IMR-90 (cell line): ENCODE measurements at regions not wholly inside any gene's neighbourhood (a gene's known extent, or its start where the extent isn't known, plus 50 kb on each side); places are given as distances from the start of the nearest gene placed in this dataset.

Experiments
- ATAC-seq: fragments of 200-7000 bp; cut with Tn5 transposase; 2 replicates; pipeline ENCODE4 v1.9.1; 2020; ENCODE audit warnings: low read depth, mild to moderate bottlenecking, moderate library complexity
- BruUV-seq: library from RNA; stranded (reverse); fragments of 400-500 nt; replicated peaks from 2 replicates; lab custom pipeline; 2021; lab: Mats Ljungman, UMichigan
- CTCF ChIA-PET: fragments of 300-600 bp; formaldehyde crosslinking; extraction: SDS; loops from one replicate; lab custom pipeline; 2021; ENCODE audit warnings: antibody characterized with exemption; lab: Yijun Ruan, JAX
- POLR2A ChIA-PET: fragments of 300-600 bp; sonication (Branson Sonifier 250); formaldehyde crosslinking; loops from one replicate; lab custom pipeline; 2022; ENCODE audit warnings: antibody characterized with exemption; ENCODE audit not compliant: unreplicated experiment; lab: Charles Lee
- DNase-seq: peaks from one replicate; pipeline ENCODE4 v3.0.0; 2013
- H2AFZ ChIP-seq: replicated peaks from 2 replicates; pipeline ENCODE3; 2013; ENCODE audit warnings: low read length, mild to moderate bottlenecking; ENCODE audit not compliant: poor library complexity
- H2AK5ac ChIP-seq: 2 replicates; pipeline ENCODE4 v1.6.1; 2013; ENCODE audit warnings: low read depth, low read length, inconsistent platforms
- H2AK9ac ChIP-seq: replicated peaks from 2 replicates; pipeline ENCODE3; 2013; ENCODE audit warnings: mild to moderate bottlenecking, low read depth, low read length, moderate library complexity; ENCODE audit not compliant: poor library complexity
- H2BK120ac ChIP-seq: 2 replicates; pipeline ENCODE4 v1.6.1; 2013; ENCODE audit warnings: low read depth, low read length, inconsistent platforms
- H2BK15ac ChIP-seq: 3 replicates; pipeline ENCODE4 v1.6.1; 2013; ENCODE audit warnings: low read depth, low read length, inconsistent platforms
- H2BK20ac ChIP-seq: 2 replicates; pipeline ENCODE4 v1.6.1; 2013; ENCODE audit warnings: low read depth, mild to moderate bottlenecking, inconsistent platforms, low read length, moderate library complexity
- H2BK5ac ChIP-seq: 2 replicates; pipeline ENCODE4 v1.6.1; 2013; ENCODE audit warnings: mild to moderate bottlenecking, low read depth, low read length, inconsistent platforms; ENCODE audit not compliant: poor library complexity, severe bottlenecking
- H3K14ac ChIP-seq: replicated peaks from 2 replicates; pipeline ENCODE4 v1.6.1; 2013; ENCODE audit warnings: low read depth, low read length, inconsistent platforms
- H3K18ac ChIP-seq: 2 replicates; pipeline ENCODE4 v1.6.1; 2013; ENCODE audit warnings: low read depth, low read length, control low read depth
- H3K23ac ChIP-seq: 2 replicates; pipeline ENCODE4 v1.6.1; 2013; ENCODE audit warnings: low read depth, low read length, inconsistent platforms
- H3K27ac ChIP-seq: 2 replicates; pipeline ENCODE4 v1.5.1; 2013; ENCODE audit warnings: mild to moderate bottlenecking, control low read depth, low read length; ENCODE audit not compliant: insufficient read depth
- H3K27me3 ChIP-seq: 2 replicates; pipeline ENCODE4 v1.6.1; 2013; ENCODE audit warnings: low read length; ENCODE audit not compliant: control insufficient read depth, insufficient read depth
- H3K36me3 ChIP-seq: 2 replicates; pipeline ENCODE4 v1.6.1; 2013; ENCODE audit warnings: low read length, mixed read lengths; ENCODE audit not compliant: control insufficient read depth, insufficient read depth
- H3K4ac ChIP-seq: 2 replicates; pipeline ENCODE4 v1.6.1; 2013; ENCODE audit warnings: low read depth, low read length, inconsistent platforms
- H3K4me1 ChIP-seq: 2 replicates; pipeline ENCODE4 v1.6.1; 2013; ENCODE audit warnings: low read length, mixed read lengths; ENCODE audit not compliant: control insufficient read depth, insufficient read depth
- H3K4me2 ChIP-seq: 2 replicates; pipeline ENCODE4 v1.6.1; 2013; ENCODE audit warnings: low read depth, mild to moderate bottlenecking, control low read depth, low read length, moderate library complexity
- H3K4me3 ChIP-seq: 2 replicates; pipeline ENCODE4 v1.5.1; 2013; ENCODE audit warnings: low read depth, mild to moderate bottlenecking, control low read depth, low read length, moderate library complexity; ENCODE audit not compliant: insufficient read depth
- H3K56ac ChIP-seq: 2 replicates; pipeline ENCODE4 v1.6.1; 2013; ENCODE audit warnings: low read length, inconsistent platforms; ENCODE audit not compliant: insufficient read depth; ENCODE audit errors: extremely low read depth
- H3K79me1 ChIP-seq, 2 experiments: 2 replicates each; pipeline ENCODE4 v1.6.1; 2013; ENCODE audit warnings: low read length in 2 of 2, inconsistent platforms in 1 of 2, low read depth in 1 of 2
- H3K9ac ChIP-seq: 2 replicates; pipeline ENCODE4 v1.6.1; 2013; ENCODE audit warnings: low read depth, low read length, control low read depth
- H3K9me1 ChIP-seq: 2 replicates; pipeline ENCODE4 v1.6.1; 2013; ENCODE audit warnings: low read length, inconsistent platforms; ENCODE audit not compliant: insufficient read depth
- H3K9me3 ChIP-seq: 2 replicates; pipeline ENCODE4 v1.6.1; 2013; ENCODE audit warnings: low read length; ENCODE audit not compliant: control insufficient read depth, insufficient read depth
- H4K20me1 ChIP-seq: 2 replicates; pipeline ENCODE4 v1.6.1; 2013; ENCODE audit warnings: low read length, inconsistent platforms; ENCODE audit not compliant: insufficient read depth
- H4K5ac ChIP-seq: 2 replicates; pipeline ENCODE4 v1.6.1; 2013; ENCODE audit warnings: mild to moderate bottlenecking, low read depth, low read length, control low read depth
- H4K8ac ChIP-seq, 2 experiments: 2 replicates each; pipeline ENCODE4 v1.6.1; 2013; ENCODE audit warnings: low read depth in 2 of 2, low read length in 2 of 2, control low read depth in 1 of 2, inconsistent platforms in 1 of 2
- H4K91ac ChIP-seq: 2 replicates; pipeline ENCODE4 v1.6.1; 2013; ENCODE audit warnings: low read depth, low read length, inconsistent platforms; ENCODE audit not compliant: insufficient read depth
- CEBPB ChIP-seq: IDR thresholded peaks from 2 replicates; pipeline ENCODE4 v1.6.1; 2012; ENCODE audit warnings: low read depth, low read length, improper control_type of control experiment
- CHD1 ChIP-seq: IDR thresholded peaks from 2 replicates; pipeline ENCODE4 v1.6.1; 2012; ENCODE audit warnings: low read depth, low read length, improper control_type of control experiment
- ELK1 ChIP-seq: fragments of 150-350 bp; IDR thresholded peaks from 2 replicates; pipeline ENCODE4 v1.6.1; 2016; ENCODE audit warnings: low read depth, mild to moderate bottlenecking, low read length, moderate library complexity, borderline replicate concordance
- FOS ChIP-seq: fragments of 150-350 bp; IDR thresholded peaks from 2 replicates; pipeline ENCODE4 v1.6.1; 2016; ENCODE audit warnings: low read depth, low read length
- MAFK ChIP-seq: IDR thresholded peaks from 2 replicates; pipeline ENCODE4 v1.6.1; 2012; ENCODE audit warnings: low read depth, low read length, improper control_type of control experiment
- MAZ ChIP-seq: IDR thresholded peaks from 2 replicates; pipeline ENCODE4 v1.6.1; 2012; ENCODE audit warnings: low read depth, mild to moderate bottlenecking, low read length, improper control_type of control experiment, moderate library complexity, borderline replicate concordance
- MXI1 ChIP-seq: IDR thresholded peaks from 2 replicates; pipeline ENCODE4 v1.6.1; 2012; ENCODE audit warnings: low read depth, mild to moderate bottlenecking, low read length, moderate library complexity, borderline replicate concordance
- NFE2L2 ChIP-seq: fragments of 150-350 bp; IDR thresholded peaks from 2 replicates; pipeline ENCODE4 v1.6.1; 2016; ENCODE audit warnings: low read depth, mild to moderate bottlenecking, low read length
- POLR2A ChIP-seq: IDR thresholded peaks from 2 replicates; pipeline ENCODE4 v1.6.1; 2012; ENCODE audit warnings: mild to moderate bottlenecking, low read depth, low read length
- RAD21 ChIP-seq: IDR thresholded peaks from 2 replicates; pipeline ENCODE4 v1.6.1; 2012; ENCODE audit warnings: low read length, improper control_type of control experiment
- RFX5 ChIP-seq: IDR thresholded peaks from 2 replicates; pipeline ENCODE4 v1.8.0; 2012; ENCODE audit warnings: low read depth, mild to moderate bottlenecking, low read length, moderate library complexity
- USF2 ChIP-seq: fragments of 150-350 bp; IDR thresholded peaks from 2 replicates; pipeline ENCODE4 v1.6.1; 2017; ENCODE audit warnings: mild to moderate bottlenecking, antibody characterized with exemption, low read length, low read depth
- WGBS, 2 experiments: methylation state at CpG; one replicate each; pipeline versions ENCODE4 v1.1.5 to v1.1.7; 2013; ENCODE audit warnings: missing lambda C conversion rate in 2 of 2; ENCODE audit not compliant: insufficient read length in 1 of 2; ENCODE audit errors: extremely low coverage in 2 of 2; 5-methylcytosine and 5-hydroxymethylcytosine counted together
- dilution Hi-C: fragments of 300-500 bp; cut with HindIII; formaldehyde crosslinking; loops from one replicate; pipeline ENCODE4 v1.14.3; 2018; ENCODE audit warnings: low sequenced_read_pairs; ENCODE audit not compliant: unreplicated experiment
- in situ Hi-C: fragments of 300-500 bp; cut with MboI; formaldehyde crosslinking; loops from 3 replicates; pipeline ENCODE4 v1.14.3; 2019; ENCODE audit warnings: low sequenced_read_pairs, inconsistent platforms, mixed read lengths
- intact Hi-C: fragments of 100-400 bp; cut with micrococcal nuclease; formaldehyde crosslinking; loops from 2 replicates; pipeline ENCODE4 v1.10.0; 2022
- TF ChIP-seq, protein P1 (sequence below): conservative IDR thresholded peaks from 2 replicates; pipeline ENCODE4 v1.5.1; 2012; ENCODE audit warnings: mild to moderate bottlenecking, low read depth, low read length, improper control_type of control experiment

DNA sequence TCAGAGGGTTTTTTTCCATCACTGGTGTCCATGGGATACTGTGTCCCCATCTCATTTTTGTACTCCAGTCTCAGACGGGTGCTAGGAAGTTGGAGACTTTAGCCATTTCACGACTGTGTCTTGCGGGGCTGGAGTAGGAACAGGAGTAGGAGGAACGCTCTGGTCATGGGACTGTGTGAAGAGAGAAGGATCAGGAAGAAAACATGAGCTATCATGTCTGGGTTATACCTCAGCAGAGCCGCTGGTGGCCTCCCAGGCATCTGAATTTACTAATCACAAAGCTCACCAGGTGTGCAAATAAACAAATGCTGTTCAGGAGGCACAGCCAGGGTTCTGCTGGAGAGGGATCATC, 225.4 kb downstream of the SEC14L1 start:
- peak overlapping the region; percentile 71 for H3K56ac ChIP-seq
- peak overlapping the region; percentile 98 for H2AK5ac ChIP-seq
- peak overlapping the region; percentile 100 for H3K4ac ChIP-seq
- DNase-seq (peak; percentile 46), ATAC-seq (peak; percentile 18)
- peak overlapping the region; percentile 90 for H3K27ac ChIP-seq
- H3K79me1 ChIP-seq: peaks cover 30 to 92% of the 10 kb centered on the region in 2 experiments
- intact Hi-C loops: no loop called here
- peaks cover 49% of the 10 kb centered on the region for H3K9me1 ChIP-seq
- H2BK120ac ChIP-seq: peak overlapping the region; percentile 100
- dilution Hi-C loops: no loop called here
- H3K18ac ChIP-seq: peak overlapping the region; percentile 79
- peak overlapping the region; percentile 95 for H3K23ac ChIP-seq
- BruUV-seq: no TSS peak
- no peak for TF ChIP-seq MXI1
- TF ChIP-seq MAZ: no peak
- TF ChIP-seq, protein P1, sequence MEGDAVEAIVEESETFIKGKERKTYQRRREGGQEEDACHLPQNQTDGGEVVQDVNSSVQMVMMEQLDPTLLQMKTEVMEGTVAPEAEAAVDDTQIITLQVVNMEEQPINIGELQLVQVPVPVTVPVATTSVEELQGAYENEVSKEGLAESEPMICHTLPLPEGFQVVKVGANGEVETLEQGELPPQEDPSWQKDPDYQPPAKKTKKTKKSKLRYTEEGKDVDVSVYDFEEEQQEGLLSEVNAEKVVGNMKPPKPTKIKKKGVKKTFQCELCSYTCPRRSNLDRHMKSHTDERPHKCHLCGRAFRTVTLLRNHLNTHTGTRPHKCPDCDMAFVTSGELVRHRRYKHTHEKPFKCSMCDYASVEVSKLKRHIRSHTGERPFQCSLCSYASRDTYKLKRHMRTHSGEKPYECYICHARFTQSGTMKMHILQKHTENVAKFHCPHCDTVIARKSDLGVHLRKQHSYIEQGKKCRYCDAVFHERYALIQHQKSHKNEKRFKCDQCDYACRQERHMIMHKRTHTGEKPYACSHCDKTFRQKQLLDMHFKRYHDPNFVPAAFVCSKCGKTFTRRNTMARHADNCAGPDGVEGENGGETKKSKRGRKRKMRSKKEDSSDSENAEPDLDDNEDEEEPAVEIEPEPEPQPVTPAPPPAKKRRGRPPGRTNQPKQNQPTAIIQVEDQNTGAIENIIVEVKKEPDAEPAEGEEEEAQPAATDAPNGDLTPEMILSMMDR: no peak
- no peak for TF ChIP-seq CHD1
- TF ChIP-seq RFX5: no peak
- no peak for TF ChIP-seq RAD21
- no peak for TF ChIP-seq ELK1
- no peak for TF ChIP-seq CEBPB
- TF ChIP-seq MAFK: no peak
- TF ChIP-seq NFE2L2: no peak
- no peak for TF ChIP-seq POLR2A
- TF ChIP-seq USF2: no peak
- TF ChIP-seq FOS: no peak
- H4K91ac ChIP-seq: peak overlapping the region; percentile 100
- H3K36me3 ChIP-seq: no peaks in the 10 kb centered on the region
- in situ Hi-C loops: no loop called here
- no peak overlapping the region for H3K4me3 ChIP-seq
- H2BK15ac ChIP-seq: peak overlapping the region; percentile 96
- no peaks in the 10 kb centered on the region for H3K27me3 ChIP-seq
- peak overlapping the region; percentile 64 for H3K9ac ChIP-seq
- peak overlapping the region; percentile 81 for H2AFZ ChIP-seq
- H3K14ac ChIP-seq: peak overlapping the region; percentile 96
- H2BK20ac ChIP-seq: peak overlapping the region; percentile 99
- H3K4me1 ChIP-seq: peaks cover 43% of the 10 kb centered on the region
- H4K5ac ChIP-seq: peak overlapping the region; percentile 82
- WGBS, 2 experiments: no CpG with 5 or more reads among the region's 5 CpGs
- H2BK5ac ChIP-seq: peak overlapping the region; percentile 97
- H3K4me2 ChIP-seq: peak overlapping the region; percentile 31
- H4K8ac ChIP-seq: peak overlapping the region; percentile 95 to 98
- peaks cover 10% of the 10 kb centered on the region for H4K20me1 ChIP-seq
- CTCF ChIA-PET: interaction anchor here (0.6 kb wide), 1 partner anchor 177 kb away, joined by 5 read pairs; no protein-coding TSS in a partner anchor
- no peaks in the 10 kb centered on the region for H3K9me3 ChIP-seq
- POLR2A ChIA-PET: interaction anchor here (0.6 kb wide), 1 partner anchor 8 kb away, joined by 3 read pairs; no protein-coding TSS in a partner anchor
- peak overlapping the region; percentile 98 for H2AK9ac ChIP-seq
